ENCODE measurements at regions not wholly inside any gene's neighbourhood (a gene's known extent, or its start where the extent isn't known, plus 50 kb on each side); places are given as distances from the start of the nearest gene placed in this dataset.

- TF ChIP-seq, protein P1, sequence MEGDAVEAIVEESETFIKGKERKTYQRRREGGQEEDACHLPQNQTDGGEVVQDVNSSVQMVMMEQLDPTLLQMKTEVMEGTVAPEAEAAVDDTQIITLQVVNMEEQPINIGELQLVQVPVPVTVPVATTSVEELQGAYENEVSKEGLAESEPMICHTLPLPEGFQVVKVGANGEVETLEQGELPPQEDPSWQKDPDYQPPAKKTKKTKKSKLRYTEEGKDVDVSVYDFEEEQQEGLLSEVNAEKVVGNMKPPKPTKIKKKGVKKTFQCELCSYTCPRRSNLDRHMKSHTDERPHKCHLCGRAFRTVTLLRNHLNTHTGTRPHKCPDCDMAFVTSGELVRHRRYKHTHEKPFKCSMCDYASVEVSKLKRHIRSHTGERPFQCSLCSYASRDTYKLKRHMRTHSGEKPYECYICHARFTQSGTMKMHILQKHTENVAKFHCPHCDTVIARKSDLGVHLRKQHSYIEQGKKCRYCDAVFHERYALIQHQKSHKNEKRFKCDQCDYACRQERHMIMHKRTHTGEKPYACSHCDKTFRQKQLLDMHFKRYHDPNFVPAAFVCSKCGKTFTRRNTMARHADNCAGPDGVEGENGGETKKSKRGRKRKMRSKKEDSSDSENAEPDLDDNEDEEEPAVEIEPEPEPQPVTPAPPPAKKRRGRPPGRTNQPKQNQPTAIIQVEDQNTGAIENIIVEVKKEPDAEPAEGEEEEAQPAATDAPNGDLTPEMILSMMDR (conservative IDR thresholded peaks at IDR 0.05; ENCODE audit: low read length), result no peak
- no peak for TF ChIP-seq EZH2phosphoT487 (IDR thresholded peaks at IDR 0.05; ENCODE audit: borderline replicate concordance, low read depth, low read length)
Measured at GRCh38 chr4:157667836-157668235, 447.3 kb downstream of the GRIA2 start.
